ENCODE measurements at regions not wholly inside any gene's neighbourhood (a gene's known extent, or its start where the extent isn't known, plus 50 kb on each side); places are given as distances from the start of the nearest gene placed in this dataset.
"Not testable (repeated sequence)": the region's sequence is repeated elsewhere in the genome, so short reads cannot be mapped to it uniquely, and the experiment has no call there.

- no peak for DNase-seq (ENCODE audit: low spot score)
Measured at GRCh38 chr2:4695281-4695861, 992.0 kb downstream of the DCDC2C start.

DNA sequence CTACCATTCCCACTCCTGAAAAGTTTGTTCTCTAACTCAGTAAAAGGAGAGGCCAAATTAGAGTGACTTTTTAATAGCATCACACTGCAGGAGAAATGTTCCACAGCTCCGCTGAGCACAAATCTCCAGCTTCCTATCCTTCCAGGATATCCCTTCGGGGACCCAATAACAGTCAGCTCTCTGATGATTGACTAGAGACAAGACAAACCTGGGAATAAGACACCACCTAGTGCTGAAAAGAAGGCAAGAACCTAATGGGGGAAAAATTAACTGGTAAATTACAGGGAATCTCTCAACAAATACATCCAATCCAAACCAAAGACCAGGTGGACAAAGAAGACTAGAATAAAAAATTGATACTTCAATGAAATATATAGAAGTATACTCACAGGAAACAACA lies 977.1 kb upstream of the SOX11 start:
- DNase-seq (ENCODE audit: low spot score), result no peak

DNA sequence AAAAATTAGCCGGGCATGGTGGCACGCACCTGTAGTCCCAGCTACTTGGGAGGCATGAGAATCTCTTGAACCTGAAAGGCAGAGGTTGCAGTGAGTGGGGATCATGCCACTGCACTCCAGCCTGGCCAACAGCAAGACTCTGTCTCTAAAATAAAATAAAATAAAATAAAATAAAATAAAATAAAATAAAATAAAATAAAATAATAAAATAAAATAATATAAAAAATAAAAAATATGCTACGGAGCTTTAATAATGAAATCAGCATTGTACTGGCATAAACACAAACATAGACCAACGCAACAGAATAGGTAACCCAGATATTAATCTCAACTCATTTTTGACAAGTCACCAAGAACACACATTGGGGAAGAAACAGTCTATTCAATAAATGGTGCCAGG lies 973.4 kb upstream of the SOX11 start:
- no peak for DNase-seq (ENCODE audit: low spot score)

GRCh38 chr2:4725618-4726017 lies 966.6 kb upstream of the SOX11 start:
- DNase-seq (ENCODE audit: low spot score), result no peak

DNA sequence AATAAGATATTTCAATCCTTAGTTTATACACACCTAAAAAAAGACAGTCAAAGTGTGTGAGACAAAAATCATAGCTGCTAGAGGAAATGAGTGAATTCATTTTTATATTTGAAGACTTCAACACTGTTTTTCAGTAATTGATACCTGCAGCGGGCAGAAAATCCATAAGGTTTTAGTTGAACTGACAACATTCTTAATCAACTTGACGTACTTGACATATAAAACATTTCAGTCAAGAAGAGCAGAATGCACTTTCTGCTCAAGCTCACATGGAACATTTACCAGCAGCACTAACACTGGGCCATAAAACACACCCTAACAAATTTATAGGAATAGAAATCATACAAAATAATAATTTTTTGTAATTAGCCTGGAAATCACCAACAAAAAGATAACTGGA lies 959.6 kb upstream of the SOX11 start:
- no peak for DNase-seq (ENCODE audit: low spot score)

DNA sequence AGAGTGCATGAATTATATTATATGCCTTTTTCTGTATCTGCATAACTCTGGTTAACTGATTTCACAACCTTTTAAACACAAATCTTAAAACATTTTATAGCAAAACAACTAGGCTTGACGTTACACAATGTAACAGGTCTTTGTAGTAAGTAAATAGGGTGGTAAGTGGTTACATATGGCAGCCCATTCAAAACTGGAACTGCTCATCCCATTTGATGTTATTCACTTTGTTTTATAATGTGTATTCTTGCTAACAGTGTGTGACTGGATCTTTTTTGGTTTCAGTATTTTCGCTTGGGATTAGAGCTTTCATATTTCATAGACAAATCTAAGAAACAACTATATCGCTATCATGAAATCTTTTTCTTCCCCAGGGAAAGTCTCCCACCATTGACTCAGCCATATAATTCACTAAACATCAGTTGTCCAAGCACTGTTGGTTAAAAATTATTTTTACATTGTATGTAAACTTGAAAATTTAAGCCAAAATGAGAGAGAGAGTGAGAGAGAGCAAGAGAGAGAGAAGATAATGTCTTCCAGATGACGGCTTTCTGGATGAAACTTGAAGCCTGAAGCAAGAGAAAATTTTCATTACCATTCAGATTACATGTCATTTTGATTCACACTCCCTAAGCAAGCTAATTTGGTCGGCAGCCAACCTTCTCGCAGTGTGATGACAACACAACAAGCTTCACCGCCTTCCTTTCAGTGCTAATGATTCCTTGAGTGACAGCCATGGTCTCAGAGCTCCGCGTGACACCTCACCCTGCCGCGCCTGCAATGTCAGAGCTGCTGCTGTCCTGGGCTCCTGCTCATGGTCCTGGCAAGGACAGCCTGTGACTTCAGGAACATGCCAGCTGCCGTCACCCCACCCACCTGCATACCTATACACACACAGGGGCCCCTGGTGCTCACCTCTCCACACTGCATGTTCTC lies 946.9 kb upstream of the SOX11 start:
- DNase-seq (ENCODE audit: low spot score), result no peak

DNA sequence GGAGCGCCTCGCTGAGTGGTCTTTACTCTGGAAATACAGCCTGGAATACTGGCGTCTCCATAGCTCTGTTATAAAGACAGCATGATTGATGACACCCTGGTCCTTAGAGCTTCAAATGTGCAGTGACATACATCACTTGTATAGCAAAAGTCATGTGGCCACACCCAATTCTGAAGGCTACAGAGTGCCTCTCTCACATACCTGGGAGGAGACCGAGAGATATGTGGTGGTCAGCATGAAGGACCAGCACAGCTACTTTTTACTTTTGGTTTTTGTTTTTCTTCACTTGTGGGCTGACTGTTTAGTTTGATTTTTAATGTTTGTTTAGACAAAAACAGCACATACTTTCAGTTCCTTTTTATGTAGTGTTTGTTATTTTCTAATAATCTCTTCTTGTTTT lies 938.5 kb upstream of the SOX11 start:
- DNase-seq (ENCODE audit: low spot score), result no peak

- no peak for DNase-seq (ENCODE audit: low spot score)
Measured at GRCh38 chr2:4762951-4763376, 929.2 kb upstream of the SOX11 start.

GRCh38 chr2:4765787-4766530 lies 926.2 kb upstream of the SOX11 start:
- no peak for DNase-seq (ENCODE audit: low spot score)

- no peak for DNase-seq (ENCODE audit: low spot score)
Measured at GRCh38 chr2:4775668-4776067, 916.5 kb upstream of the SOX11 start.

GRCh38 chr2:4780679-4781078 lies 911.5 kb upstream of the SOX11 start:
- no peak for DNase-seq (ENCODE audit: low spot score)

GRCh38 chr2:4782647-4783046 lies 909.5 kb upstream of the SOX11 start:
- DNase-seq (ENCODE audit: low spot score), result no peak

GRCh38 chr2:4791488-4791887 lies 900.7 kb upstream of the SOX11 start:
- DNase-seq (ENCODE audit: low spot score), result no peak

GRCh38 chr2:4792126-4792525 lies 900.1 kb upstream of the SOX11 start:
- no peak for DNase-seq (ENCODE audit: low spot score)

DNA sequence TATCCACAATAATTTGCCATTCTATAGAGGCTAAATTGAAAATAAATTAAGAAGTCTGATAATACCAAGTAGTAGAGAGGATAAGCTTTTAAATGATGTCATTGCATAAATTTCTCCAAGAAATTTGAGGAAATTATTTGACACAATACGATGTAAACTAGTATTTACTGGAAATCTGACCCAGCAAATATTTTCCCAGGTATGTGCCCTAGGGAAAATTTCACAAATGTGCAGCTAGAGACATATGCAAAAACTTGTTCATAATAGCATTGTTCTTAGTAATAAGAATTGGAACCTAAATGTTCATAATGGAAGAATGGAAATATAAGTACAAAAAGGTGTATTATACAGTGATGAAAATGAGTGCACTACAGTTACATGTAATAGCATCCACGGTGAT lies 888.8 kb upstream of the SOX11 start:
- DNase-seq (ENCODE audit: low spot score), result no peak

- not testable (repeated sequence) for DNase-seq (ENCODE audit: low spot score)
Measured at GRCh38 chr2:4814137-4814536, 878.0 kb upstream of the SOX11 start.

GRCh38 chr2:4827836-4828235 lies 864.3 kb upstream of the SOX11 start:
- DNase-seq (ENCODE audit: low spot score), result no peak

DNA sequence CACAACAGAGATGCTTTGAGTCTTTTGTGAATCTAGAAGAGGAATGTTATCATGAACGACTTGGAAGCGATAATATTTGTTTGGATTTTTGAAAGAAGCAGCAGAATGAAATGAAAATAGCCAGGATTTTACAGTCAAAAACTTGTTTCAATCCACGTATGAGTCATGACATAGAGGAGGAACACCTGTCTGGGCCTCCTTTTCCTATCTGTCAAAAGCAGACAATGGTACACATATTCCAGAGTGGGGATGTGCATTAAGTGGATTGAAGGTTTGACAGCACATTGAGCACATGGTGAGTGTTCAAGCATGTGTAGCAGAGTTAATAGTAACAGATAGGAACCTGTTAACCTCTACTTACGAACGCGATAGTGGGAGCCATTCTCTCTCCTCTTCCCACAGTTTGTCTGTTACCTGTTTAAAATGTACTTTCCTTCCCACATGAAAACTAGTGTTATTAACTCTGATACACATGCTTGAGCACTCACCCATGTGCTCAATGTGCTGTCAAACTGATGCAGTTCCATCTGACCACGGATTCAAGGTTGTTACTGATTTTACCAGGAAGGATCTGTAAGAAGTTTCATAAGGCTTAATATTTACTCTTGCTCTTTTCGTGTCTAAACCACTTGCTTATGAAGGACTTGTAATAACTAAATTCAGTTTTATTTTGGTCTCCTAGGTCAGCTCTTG lies 863.4 kb upstream of the SOX11 start:
- no peak for DNase-seq (ENCODE audit: low spot score)

GRCh38 chr2:4831751-4832150 lies 860.4 kb upstream of the SOX11 start:
- DNase-seq (ENCODE audit: low spot score), result no peak

DNA sequence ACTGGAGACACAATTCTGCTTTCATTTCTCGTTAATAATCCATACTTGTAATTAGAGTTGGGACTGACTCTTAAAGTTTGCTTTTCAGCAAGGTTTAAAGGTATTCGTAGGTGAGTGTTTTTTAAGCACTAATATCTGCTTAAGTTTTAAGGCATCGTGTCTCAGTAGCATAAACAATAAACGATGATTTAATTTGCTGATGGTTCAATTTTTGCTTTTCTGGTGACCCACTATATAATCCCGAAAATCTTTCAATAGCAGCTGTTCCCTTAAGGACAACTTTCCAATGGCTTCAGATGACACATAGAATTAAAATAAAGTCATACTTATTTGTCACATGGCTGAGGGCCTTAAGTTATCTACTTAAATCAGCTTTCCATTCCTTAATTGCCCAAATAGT lies 859.5 kb upstream of the SOX11 start:
- no peak for DNase-seq (ENCODE audit: low spot score)

DNA sequence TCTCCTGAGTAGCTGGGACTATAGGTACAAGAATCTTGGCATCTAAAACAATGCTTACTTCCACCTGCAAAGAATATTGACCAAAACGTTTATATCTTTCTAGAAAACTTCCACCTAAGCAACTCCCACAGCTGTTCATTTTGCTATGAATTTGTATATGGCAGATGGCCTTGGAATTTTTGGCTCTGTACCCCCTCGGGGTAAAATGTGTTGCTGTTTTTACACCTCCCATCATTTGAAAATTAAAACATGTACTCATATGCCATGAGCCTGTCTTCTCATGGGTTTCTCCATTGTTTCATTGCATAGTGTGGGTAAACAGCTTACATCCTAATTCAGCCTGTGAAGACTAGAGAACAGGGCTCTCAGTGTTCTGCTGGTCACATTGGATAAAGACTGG lies 853.6 kb upstream of the SOX11 start:
- DNase-seq (ENCODE audit: low spot score), result no peak

DNA sequence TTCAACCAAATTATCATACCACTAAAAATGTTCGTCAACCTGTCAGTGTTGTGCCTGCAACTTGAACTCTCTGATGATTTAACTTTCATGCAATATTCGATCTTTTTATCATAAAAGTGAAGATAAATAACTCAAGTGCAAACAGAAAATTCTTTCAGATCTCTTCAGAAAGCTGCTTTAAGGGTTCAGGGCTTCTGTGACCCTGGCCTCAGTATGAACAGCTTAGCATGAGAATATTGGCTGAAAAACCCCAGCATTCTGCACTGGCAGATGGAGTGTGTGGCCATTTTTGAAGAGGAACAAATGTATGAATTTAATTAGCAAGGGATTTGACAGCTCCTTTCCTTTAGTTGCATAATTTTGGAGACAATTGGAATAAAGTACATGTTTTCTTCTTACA lies 851.4 kb upstream of the SOX11 start:
- DNase-seq (ENCODE audit: low spot score), result no peak
